ENCODE measurements at regions not wholly inside any gene's neighbourhood (a gene's known extent, or its start where the extent isn't known, plus 50 kb on each side); places are given as distances from the start of the nearest gene placed in this dataset.

DNA sequence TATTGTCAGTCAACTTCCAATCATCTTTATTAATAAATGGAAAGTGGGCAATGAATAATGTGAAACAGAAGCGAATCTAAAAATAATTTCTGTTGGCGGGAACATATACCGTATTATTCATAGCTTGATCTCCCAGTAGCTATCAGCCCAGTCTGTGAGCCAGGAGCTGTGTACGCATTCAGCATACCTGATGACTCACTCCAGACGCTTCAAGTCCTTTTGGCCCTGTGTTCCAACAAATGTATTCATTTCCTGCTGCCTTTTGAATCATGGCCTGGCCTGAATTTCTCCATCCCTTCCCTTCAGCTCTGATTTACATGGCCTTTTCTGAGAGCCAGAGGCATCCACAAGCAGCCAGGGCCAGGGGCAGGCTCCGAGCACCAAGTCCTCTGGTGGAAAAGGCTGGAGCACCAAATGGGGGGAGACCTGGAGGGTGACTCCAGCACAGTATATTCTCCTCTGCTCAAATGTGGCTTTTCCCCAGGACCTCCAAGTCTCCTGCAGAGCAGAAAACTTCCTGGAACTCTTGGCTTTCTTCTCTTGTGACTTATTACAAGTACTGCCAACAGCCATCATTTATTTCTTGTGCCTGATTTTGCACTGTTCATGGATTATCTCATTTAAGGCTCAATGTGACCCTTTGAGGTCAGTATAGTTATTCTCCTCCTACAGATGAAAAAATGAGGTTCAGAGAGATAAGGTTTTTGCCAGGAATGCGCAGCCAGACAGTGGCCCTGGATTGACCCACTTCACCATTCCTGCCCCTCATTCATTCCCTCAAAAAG, 108.7 kb downstream of the EN1 start:
- no peak for DNase-seq

DNA sequence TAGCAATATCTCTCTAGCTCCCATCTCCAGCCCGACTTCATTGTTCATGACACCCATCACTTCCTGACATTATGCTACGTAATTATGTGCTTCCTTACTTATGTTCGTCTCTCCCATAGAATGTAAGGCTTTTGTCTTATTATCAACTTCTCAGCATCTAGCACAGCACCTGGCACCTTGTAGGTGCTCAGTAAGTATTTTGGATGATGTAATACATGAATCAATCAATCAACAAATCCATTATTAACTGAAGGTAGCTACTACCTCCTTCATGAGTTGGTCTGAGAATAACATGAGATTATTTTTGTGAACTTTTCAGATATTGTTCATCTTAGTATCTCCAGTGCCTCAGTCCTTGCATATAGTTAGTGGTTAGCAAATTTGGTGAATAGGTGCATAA, 109.3 kb downstream of the EN1 start:
- DNase-seq: no peak

GRCh38 chr2:118737684-118738083, 109.8 kb downstream of the EN1 start:
- DNase-seq: no peak

DNA sequence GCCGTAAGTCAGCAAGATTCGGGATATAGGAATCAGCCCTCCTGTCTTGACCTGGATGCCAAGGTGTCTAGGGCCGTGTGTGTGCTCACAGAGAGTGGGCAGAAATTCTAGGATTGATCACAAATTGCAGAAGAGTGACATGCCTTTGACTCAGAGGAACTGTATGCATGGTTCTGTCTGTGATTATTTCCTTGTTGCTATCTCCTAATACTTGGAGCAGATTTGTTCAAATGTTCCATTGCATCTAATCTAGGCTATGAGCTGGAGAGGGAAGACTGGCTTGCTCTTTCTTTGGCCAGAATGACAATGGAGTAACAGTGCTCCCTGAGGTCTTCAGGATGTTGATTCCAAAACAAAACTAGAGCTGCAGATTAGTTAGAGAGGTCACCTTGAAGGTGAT, 115.0 kb downstream of the EN1 start:
- no peak for DNase-seq

- DNase-seq: no peak
Measured at GRCh38 chr2:118731413-118731812, 116.0 kb downstream of the EN1 start.

GRCh38 chr2:118730405-118730804, 117.0 kb downstream of the EN1 start:
- no peak for DNase-seq

GRCh38 chr2:118729760-118730159, 117.7 kb downstream of the EN1 start:
- DNase-seq: no peak

- DNase-seq: no peak
Measured at GRCh38 chr2:118728984-118729383, 118.5 kb downstream of the EN1 start.

DNA sequence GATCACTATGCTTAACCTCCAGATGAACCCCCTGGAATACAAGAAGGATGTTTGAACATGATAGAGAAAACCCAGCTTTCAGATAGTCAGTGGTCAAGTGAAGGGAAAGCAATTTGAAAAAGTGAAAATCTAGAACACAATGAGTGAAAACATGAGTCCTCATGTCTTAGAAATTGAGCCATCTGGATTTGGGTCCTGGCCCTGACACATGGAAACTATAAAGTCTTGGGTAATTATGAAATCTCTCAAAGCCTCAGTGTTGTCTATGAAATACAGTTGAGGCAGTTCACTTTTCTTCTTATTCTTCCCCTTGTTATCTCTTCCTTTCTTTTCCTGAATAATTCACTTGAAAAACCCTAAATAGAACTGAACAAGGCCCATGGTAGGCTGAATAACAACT, 120.6 kb downstream of the EN1 start:
- no peak for DNase-seq

- no peak for DNase-seq
Measured at GRCh38 chr2:118723394-118723793, 124.1 kb downstream of the EN1 start.

- no peak for DNase-seq
Measured at GRCh38 chr2:118722976-118723375, 124.5 kb downstream of the EN1 start.

- no peak for DNase-seq
Measured at GRCh38 chr2:118721817-118722551, 125.5 kb downstream of the EN1 start.

DNA sequence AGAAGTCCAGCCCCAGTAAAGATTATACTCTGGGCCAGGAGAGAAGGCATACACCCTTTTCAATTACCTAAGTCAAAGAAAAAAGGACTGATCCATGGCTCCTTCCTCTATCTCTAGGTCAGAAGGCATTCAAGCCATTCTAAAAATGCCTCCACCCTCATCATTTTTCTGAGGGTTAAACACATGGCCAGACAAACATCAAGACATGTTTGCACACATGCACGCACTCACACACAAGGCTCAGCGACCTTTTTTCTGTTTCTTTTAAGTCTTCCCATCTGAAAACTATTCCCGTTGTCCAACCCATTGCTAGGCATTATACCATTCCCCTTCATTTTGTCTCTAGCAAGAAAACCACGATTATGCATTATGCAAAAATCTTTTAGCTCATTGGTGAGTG, 126.6 kb downstream of the EN1 start:
- no peak for DNase-seq

- DNase-seq: no peak
Measured at GRCh38 chr2:118718921-118719320, 128.5 kb downstream of the EN1 start.

GRCh38 chr2:118716102-118716501, 131.3 kb downstream of the EN1 start:
- no peak for DNase-seq

DNA sequence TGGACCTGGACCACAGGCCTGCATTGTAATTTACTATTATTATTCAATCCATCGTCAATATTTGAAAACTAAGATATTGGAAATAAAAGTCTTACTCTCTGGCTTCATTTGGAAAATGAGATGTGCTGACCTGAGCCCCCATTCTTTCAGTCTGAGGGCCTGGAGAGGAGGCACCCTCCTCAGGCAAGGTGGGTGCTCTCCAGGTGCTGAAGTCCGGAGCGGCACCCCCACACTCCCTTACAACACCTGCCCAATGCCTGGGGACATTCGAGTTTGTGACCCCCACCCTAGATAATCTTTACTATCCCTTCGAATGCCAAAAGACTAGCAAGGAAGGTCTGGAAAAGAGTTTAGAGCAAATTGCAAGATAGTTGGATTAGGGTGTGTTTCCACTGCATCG, 133.3 kb downstream of the EN1 start:
- DNase-seq: no peak

- DNase-seq: no peak
Measured at GRCh38 chr2:118711603-118712002, 135.8 kb downstream of the EN1 start.

GRCh38 chr2:118710481-118710880, 137.0 kb downstream of the EN1 start:
- no peak for DNase-seq

DNA sequence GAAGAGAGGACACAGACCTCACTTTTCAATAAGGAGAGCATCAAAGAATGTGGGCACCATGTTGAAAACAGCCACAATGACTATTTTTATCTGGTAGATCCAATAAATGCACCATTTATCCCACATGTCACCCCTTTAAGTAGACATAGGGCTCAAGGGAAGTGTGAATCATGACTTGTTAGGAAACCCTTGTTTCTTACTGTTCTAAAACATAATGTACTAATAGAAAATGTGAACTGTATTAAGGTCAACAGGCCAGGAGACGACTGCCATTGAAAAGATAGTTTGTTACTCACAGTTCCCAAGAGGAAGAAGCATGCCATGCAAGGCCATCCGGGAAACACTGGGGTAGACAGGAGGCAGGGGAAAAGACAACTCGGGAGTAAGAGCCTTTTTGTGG, 137.7 kb downstream of the EN1 start:
- DNase-seq: no peak

DNA sequence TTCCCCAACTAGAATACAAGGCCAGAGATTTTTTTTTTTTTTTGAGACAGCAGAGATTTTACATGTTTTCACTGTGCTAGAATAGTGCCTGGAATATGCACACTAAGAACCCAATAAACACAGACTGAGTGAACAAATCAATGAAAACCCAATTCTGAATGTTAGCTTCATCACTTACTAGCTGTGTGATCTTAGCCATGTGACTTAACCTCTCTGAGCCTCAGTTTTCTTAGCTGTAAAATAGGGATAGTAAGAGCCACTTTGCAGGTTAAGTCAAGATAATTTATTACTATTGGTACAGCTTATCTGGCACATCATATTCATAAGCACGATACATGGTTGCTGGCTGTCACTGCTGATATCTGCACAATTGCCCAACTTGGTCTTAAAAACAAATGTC, 140.6 kb downstream of the EN1 start:
- DNase-seq: no peak

- DNase-seq: no peak
Measured at GRCh38 chr2:118706371-118706770, 141.1 kb downstream of the EN1 start.

- no peak for DNase-seq
Measured at GRCh38 chr2:118705032-118705431, 142.4 kb downstream of the EN1 start.

- no peak for DNase-seq
Measured at GRCh38 chr2:118699447-118700175, 147.8 kb downstream of the EN1 start.

GRCh38 chr2:118698564-118698963, 148.9 kb downstream of the EN1 start:
- no peak for DNase-seq

Measured in NCI-H1436 treated with DMSO at 0.1 percent for 48 hours (cell line).